ENCODE measurements at regions not wholly inside any gene's neighbourhood (a gene's known extent, or its start where the extent isn't known, plus 50 kb on each side); places are given as distances from the start of the nearest gene placed in this dataset.

DNA sequence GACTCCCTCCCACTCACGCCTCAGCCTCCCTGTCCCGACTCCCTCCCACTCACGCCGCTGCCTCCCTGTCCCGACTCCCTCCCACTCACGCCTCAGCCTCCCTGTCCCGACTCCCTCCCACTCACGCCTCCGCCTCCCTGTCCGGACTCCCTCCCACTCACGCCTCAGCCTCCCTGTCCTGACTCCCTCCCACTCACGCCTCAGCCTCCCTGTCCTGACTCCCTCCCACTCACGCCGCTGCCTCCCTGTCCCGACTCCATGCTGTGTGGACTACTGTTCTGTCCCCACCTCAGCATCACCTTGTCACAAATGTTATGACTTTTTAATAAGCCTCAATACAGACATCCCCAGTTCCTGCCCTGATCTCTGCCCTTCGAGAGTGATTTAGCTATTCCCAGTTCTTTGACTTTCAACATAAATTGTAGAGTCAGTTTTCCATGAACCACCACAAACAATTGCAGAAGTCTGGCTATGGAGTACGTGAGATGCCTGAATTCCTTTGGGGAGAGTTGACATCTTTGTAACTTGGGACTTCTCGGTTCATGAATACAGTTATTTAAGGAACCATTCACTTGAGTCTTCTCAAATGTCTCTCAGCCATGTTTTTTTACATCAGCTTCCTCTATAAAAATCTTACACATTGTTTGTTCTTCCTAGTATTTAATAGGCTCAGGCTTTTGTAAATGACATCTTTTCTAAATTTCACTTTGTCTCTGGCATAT lies 71.9 kb downstream of the FOXL3 start:
- TF ChIP-seq, protein P1, sequence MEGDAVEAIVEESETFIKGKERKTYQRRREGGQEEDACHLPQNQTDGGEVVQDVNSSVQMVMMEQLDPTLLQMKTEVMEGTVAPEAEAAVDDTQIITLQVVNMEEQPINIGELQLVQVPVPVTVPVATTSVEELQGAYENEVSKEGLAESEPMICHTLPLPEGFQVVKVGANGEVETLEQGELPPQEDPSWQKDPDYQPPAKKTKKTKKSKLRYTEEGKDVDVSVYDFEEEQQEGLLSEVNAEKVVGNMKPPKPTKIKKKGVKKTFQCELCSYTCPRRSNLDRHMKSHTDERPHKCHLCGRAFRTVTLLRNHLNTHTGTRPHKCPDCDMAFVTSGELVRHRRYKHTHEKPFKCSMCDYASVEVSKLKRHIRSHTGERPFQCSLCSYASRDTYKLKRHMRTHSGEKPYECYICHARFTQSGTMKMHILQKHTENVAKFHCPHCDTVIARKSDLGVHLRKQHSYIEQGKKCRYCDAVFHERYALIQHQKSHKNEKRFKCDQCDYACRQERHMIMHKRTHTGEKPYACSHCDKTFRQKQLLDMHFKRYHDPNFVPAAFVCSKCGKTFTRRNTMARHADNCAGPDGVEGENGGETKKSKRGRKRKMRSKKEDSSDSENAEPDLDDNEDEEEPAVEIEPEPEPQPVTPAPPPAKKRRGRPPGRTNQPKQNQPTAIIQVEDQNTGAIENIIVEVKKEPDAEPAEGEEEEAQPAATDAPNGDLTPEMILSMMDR (IDR thresholded peaks at IDR 0.05; ENCODE audit: insufficient read depth, low read length) = no peak
- no peak for TF ChIP-seq POLR2AphosphoS5 (IDR thresholded peaks at IDR 0.05; ENCODE audit: low read depth)
- TF ChIP-seq, protein P2, sequence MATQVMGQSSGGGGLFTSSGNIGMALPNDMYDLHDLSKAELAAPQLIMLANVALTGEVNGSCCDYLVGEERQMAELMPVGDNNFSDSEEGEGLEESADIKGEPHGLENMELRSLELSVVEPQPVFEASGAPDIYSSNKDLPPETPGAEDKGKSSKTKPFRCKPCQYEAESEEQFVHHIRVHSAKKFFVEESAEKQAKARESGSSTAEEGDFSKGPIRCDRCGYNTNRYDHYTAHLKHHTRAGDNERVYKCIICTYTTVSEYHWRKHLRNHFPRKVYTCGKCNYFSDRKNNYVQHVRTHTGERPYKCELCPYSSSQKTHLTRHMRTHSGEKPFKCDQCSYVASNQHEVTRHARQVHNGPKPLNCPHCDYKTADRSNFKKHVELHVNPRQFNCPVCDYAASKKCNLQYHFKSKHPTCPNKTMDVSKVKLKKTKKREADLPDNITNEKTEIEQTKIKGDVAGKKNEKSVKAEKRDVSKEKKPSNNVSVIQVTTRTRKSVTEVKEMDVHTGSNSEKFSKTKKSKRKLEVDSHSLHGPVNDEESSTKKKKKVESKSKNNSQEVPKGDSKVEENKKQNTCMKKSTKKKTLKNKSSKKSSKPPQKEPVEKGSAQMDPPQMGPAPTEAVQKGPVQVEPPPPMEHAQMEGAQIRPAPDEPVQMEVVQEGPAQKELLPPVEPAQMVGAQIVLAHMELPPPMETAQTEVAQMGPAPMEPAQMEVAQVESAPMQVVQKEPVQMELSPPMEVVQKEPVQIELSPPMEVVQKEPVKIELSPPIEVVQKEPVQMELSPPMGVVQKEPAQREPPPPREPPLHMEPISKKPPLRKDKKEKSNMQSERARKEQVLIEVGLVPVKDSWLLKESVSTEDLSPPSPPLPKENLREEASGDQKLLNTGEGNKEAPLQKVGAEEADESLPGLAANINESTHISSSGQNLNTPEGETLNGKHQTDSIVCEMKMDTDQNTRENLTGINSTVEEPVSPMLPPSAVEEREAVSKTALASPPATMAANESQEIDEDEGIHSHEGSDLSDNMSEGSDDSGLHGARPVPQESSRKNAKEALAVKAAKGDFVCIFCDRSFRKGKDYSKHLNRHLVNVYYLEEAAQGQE (IDR thresholded peaks at IDR 0.05; ENCODE audit: insufficient replicate concordance, low read depth) = no peak
- TF ChIP-seq SPI1 (IDR thresholded peaks at IDR 0.05; ENCODE audit: borderline replicate concordance, low read depth) = no peak
- TF ChIP-seq GABPA (IDR thresholded peaks at IDR 0.05; ENCODE audit: low read depth) = no peak

All from HL-60 (cell line).